ENCODE measurements at regions not wholly inside any gene's neighbourhood (a gene's known extent, or its start where the extent isn't known, plus 50 kb on each side); places are given as distances from the start of the nearest gene placed in this dataset.

DNA sequence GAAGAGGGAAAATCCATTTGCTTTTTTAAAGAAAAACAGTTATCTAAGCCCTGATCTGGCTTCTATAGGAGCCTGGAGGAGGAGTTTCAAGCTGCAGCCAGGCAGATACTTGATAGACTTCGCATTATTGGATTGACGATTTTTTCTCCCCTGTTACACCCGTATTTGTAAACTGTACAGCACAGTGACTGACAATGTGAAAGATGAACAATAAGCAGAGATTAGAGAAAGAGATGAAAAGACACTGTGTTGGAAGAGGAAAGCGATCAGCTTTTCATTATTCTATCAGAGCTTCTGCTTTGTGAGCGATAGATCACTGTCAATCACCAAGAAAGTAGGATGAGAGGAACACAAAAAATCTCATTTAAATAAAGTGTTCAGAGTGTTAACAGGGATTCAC, 639.2 kb downstream of the TLL1 start:
- Mint-ChIP-seq H3K27me3 (ENCODE audit: insufficient read depth) (no peaks in the 10 kb centered on the region; the same call in 1 of the 2 replicates), H3K27ac (no peak overlapping the region), H3K4me1 (ENCODE audit: low read depth) (no peaks in the 10 kb centered on the region), H3K4me3 (no peak overlapping the region), H3K36me3 (ENCODE audit: low read depth) (no peaks in the 10 kb centered on the region), H3K9me3 (no peaks in the 10 kb centered on the region)
- no peak for DNase-seq
- TF ChIP-seq, protein P1, sequence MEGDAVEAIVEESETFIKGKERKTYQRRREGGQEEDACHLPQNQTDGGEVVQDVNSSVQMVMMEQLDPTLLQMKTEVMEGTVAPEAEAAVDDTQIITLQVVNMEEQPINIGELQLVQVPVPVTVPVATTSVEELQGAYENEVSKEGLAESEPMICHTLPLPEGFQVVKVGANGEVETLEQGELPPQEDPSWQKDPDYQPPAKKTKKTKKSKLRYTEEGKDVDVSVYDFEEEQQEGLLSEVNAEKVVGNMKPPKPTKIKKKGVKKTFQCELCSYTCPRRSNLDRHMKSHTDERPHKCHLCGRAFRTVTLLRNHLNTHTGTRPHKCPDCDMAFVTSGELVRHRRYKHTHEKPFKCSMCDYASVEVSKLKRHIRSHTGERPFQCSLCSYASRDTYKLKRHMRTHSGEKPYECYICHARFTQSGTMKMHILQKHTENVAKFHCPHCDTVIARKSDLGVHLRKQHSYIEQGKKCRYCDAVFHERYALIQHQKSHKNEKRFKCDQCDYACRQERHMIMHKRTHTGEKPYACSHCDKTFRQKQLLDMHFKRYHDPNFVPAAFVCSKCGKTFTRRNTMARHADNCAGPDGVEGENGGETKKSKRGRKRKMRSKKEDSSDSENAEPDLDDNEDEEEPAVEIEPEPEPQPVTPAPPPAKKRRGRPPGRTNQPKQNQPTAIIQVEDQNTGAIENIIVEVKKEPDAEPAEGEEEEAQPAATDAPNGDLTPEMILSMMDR (IDR thresholded peaks at IDR 0.05) = no peak

GRCh38 chr4:166518315-166518714, 645.3 kb downstream of the TLL1 start:
- no peaks in the 10 kb centered on the region for H3K36me3 Mint-ChIP-seq (ENCODE audit: low read depth)
- H3K4me3 Mint-ChIP-seq = no peak overlapping the region
- H3K9me3 Mint-ChIP-seq = no peaks in the 10 kb centered on the region; the same call in 1 of the 2 replicates
- no peak for DNase-seq
- H3K27ac Mint-ChIP-seq = no peak overlapping the region
- no peaks in the 10 kb centered on the region for H3K4me1 Mint-ChIP-seq (ENCODE audit: low read depth)
- TF ChIP-seq, protein P1 (IDR thresholded peaks at IDR 0.05) = no peak
- H3K27me3 Mint-ChIP-seq (ENCODE audit: insufficient read depth) = no peaks in the 10 kb centered on the region

DNA sequence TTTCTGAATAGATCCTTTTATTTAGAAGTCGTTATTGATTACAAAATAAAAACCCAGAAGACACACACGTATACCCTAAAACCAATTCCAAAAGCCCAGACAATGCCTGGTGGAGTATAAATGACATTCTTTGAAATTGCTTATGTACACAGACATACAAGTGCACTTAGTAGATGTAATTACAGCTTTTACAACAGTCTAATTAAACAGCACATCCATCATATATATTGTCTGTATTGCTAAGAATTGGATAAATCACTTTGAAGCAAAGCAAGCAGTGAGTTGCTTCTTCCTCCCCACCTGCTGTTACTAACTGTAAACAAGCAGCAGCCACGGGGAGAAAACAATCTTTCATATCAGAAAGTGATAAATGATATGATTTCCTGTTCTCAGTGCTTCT, 645.7 kb downstream of the TLL1 start:
- H3K27ac Mint-ChIP-seq = no peak overlapping the region
- H3K36me3 Mint-ChIP-seq (ENCODE audit: low read depth) = no peaks in the 10 kb centered on the region
- no peaks in the 10 kb centered on the region for H3K4me1 Mint-ChIP-seq (ENCODE audit: low read depth)
- no peak overlapping the region for H3K4me3 Mint-ChIP-seq
- H3K27me3 Mint-ChIP-seq (ENCODE audit: insufficient read depth) = no peaks in the 10 kb centered on the region
- TF ChIP-seq, protein P1 (IDR thresholded peaks at IDR 0.05) = no peak
- H3K9me3 Mint-ChIP-seq = no peaks in the 10 kb centered on the region; the same call in 1 of the 2 replicates
- DNase-seq = no peak

GRCh38 chr4:166519774-166520173, 646.7 kb downstream of the TLL1 start:
- Mint-ChIP-seq H3K36me3 (ENCODE audit: low read depth) (no peaks in the 10 kb centered on the region), H3K27ac (no peak overlapping the region), H3K9me3 (no peaks in the 10 kb centered on the region; the same call in 1 of the 2 replicates), H3K4me1 (ENCODE audit: low read depth) (no peaks in the 10 kb centered on the region), H3K4me3 (no peak overlapping the region), H3K27me3 (ENCODE audit: insufficient read depth) (no peaks in the 10 kb centered on the region)
- TF ChIP-seq, protein P1 (IDR thresholded peaks at IDR 0.05) = no peak
- no peak for DNase-seq

DNA sequence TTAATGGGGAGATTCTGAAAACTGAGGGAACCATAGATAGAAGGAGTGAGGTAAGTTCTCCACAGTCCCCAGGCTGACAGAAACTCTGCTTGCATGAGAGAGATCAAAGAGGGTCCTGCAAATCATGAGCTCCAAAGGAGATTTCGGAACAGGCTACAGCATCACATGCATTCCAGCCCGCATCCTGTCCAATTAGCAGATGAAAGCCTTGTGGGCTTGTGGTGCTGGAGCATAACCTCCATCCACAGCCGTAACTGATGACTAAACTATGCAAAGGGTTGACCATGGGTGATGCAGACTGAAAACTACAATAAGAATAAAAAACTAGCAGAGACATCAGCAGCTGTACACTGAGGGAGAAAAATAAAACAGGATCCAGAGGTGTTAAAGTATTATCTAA, 654.5 kb downstream of the TLL1 start:
- TF ChIP-seq, protein P1 (IDR thresholded peaks at IDR 0.05) = no peak
- no peak overlapping the region for H3K4me3 Mint-ChIP-seq
- H3K36me3 Mint-ChIP-seq (ENCODE audit: low read depth) = no peaks in the 10 kb centered on the region
- H3K27ac Mint-ChIP-seq = no peak overlapping the region
- peak; percentile 36 for DNase-seq
- no peaks in the 10 kb centered on the region for H3K27me3 Mint-ChIP-seq (ENCODE audit: insufficient read depth)
- peaks cover 7% of the 10 kb centered on the region for H3K4me1 Mint-ChIP-seq (ENCODE audit: low read depth)
- H3K9me3 Mint-ChIP-seq = no peaks in the 10 kb centered on the region

- H3K27me3 Mint-ChIP-seq (ENCODE audit: insufficient read depth) = no peaks in the 10 kb centered on the region
- no peak overlapping the region for H3K27ac Mint-ChIP-seq
- H3K36me3 Mint-ChIP-seq (ENCODE audit: low read depth) = no peaks in the 10 kb centered on the region
- no peak overlapping the region for H3K4me3 Mint-ChIP-seq
- TF ChIP-seq, protein P1 (IDR thresholded peaks at IDR 0.05) = no peak
- peaks cover 7% of the 10 kb centered on the region for H3K4me1 Mint-ChIP-seq (ENCODE audit: low read depth)
- peaks cover 4% of the 10 kb centered on the region; the same call in 1 of the 2 replicates for H3K9me3 Mint-ChIP-seq
- DNase-seq = no peak
Measured at GRCh38 chr4:166531703-166532102, 658.7 kb downstream of the TLL1 start.

Measured in HFFc6 (cell line).